Central memory CD8-positive, alpha-beta T cell (primary cell): ENCODE measurements at regions not wholly inside any gene's neighbourhood (a gene's known extent, or its start where the extent isn't known, plus 50 kb on each side); places are given as distances from the start of the nearest gene placed in this dataset.

ENCODE experiments used
- ATAC-seq: fragments of 150-1000 bp; cut with Tn5 transposase; replicated peaks from 2 replicates; pipeline ENCODE4 v1.10.0; 2022; ENCODE audit warnings: mild to moderate bottlenecking, moderate FRiP score, moderate number of reproducible peaks; ENCODE audit not compliant: poor library complexity, severe bottlenecking; ENCODE audit errors: extremely low read depth
- DNase-seq, 2 donors: peaks; one replicate each; pipeline ENCODE4 v3.0.0; 2021; ENCODE audit warnings: low spot score in 2 of 2
- H3K27ac Mint-ChIP-seq: one replicate; pipeline ENCODE4 v1.8.0; 2022; ENCODE audit warnings: low read depth, mild to moderate bottlenecking, moderate library complexity, mixed read lengths
- H3K27me3 Mint-ChIP-seq: one replicate; pipeline ENCODE4 v1.8.0; 2022; ENCODE audit warnings: mixed read lengths
- H3K36me3 Mint-ChIP-seq: one replicate; pipeline ENCODE4 v1.8.0; 2022; ENCODE audit warnings: mild to moderate bottlenecking, moderate library complexity, mixed read lengths; ENCODE audit not compliant: insufficient read depth
- H3K4me1 Mint-ChIP-seq: one replicate; pipeline ENCODE4 v1.8.0; 2022; ENCODE audit warnings: mixed read lengths
- H3K4me3 Mint-ChIP-seq: one replicate; pipeline ENCODE4 v1.8.0; 2022; ENCODE audit warnings: mild to moderate bottlenecking, moderate library complexity, mixed read lengths
- H3K9me3 Mint-ChIP-seq: one replicate; pipeline ENCODE4 v1.8.0; 2022; ENCODE audit warnings: mixed read lengths

GRCh38 chr15:39209548-39210211, 371.2 kb upstream of the THBS1 start:
- Mint-ChIP-seq H3K4me3 (no peak overlapping the region), H3K4me1 (no peaks in the 10 kb centered on the region), H3K27ac (no peak overlapping the region), H3K27me3 (peaks cover 73% of the 10 kb centered on the region), H3K36me3 (no peaks in the 10 kb centered on the region), H3K9me3 (no peaks in the 10 kb centered on the region)
- ATAC-seq: no peak
- DNase-seq: no peak

DNA sequence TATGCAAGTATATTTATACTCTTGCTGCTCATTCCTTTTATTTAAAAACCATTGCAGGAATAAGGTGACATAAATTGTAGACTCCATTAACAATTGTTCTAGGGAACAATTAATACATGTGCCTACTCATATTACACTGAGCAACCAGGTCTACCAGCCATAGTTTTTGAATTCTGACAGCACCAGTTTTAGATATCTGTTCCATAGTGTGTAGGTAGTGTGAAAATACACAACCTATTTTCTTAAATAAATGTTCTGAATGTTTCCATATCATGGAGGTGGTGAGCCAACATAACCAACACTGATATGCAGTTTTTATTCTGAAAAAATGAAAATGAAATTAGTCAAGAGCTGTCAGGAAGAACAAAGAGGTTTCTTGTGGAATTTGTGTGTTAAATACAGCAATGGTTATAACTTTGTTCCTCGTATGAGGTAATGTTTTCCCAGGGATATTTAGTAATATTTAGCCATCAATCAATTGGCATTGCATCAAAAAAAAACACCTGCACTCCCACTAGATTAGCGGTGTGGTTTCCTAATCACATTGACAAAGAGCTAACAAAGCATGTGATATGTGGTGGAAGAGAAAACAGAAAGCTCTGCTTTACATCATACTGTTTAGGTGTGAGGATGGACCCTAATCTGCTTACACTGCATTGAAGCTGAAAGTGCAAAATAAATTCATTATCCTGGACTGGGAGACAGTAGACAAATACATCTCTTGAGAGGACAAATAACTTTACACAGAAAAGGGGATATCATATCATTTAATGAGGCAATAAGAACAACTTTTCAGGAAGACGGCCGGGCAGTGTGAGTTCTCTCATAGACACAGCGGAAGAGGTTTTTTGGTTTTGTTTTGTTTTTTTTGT, 369.5 kb upstream of the THBS1 start:
- Mint-ChIP-seq H3K27me3 (peaks cover 67% of the 10 kb centered on the region), H3K4me3 (no peak overlapping the region), H3K9me3 (no peaks in the 10 kb centered on the region), H3K27ac (no peak overlapping the region), H3K4me1 (no peaks in the 10 kb centered on the region), H3K36me3 (no peaks in the 10 kb centered on the region)
- ATAC-seq (no peak), DNase-seq (no peak)

DNA sequence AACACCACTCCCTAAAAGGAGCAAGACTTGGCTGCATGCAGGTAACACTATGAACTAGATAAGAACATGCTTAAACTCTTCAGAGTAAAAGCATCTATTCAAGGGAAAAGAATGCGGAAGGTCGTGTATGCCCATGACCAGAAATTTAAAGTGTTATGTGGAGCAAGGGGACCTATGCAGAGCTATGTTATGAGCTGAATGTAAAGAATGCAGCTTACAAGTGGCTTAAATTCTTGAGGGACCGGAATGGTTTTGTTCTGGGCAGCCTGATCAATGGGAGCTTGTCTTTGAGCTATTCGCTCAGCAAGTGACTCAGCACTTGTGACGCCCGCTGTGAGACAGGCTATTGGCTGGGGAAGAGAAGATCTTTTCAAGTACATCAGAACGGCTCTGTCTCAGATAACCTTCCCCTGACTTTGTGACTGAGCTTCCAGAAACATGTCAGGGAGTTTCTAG, 367.5 kb upstream of the THBS1 start:
- Mint-ChIP-seq H3K4me1 (no peaks in the 10 kb centered on the region), H3K9me3 (no peaks in the 10 kb centered on the region), H3K4me3 (no peak overlapping the region), H3K27me3 (peaks cover 75% of the 10 kb centered on the region), H3K36me3 (no peaks in the 10 kb centered on the region), H3K27ac (no peak overlapping the region)
- ATAC-seq (no peak), DNase-seq (no peak)

GRCh38 chr15:39215015-39215414, 365.9 kb upstream of the THBS1 start:
- ATAC-seq: no peak
- Mint-ChIP-seq H3K4me1 (no peaks in the 10 kb centered on the region), H3K9me3 (no peaks in the 10 kb centered on the region), H3K4me3 (no peak overlapping the region), H3K27ac (no peak overlapping the region), H3K36me3 (no peaks in the 10 kb centered on the region), H3K27me3 (peaks cover 90% of the 10 kb centered on the region)
- no peak for DNase-seq

DNA sequence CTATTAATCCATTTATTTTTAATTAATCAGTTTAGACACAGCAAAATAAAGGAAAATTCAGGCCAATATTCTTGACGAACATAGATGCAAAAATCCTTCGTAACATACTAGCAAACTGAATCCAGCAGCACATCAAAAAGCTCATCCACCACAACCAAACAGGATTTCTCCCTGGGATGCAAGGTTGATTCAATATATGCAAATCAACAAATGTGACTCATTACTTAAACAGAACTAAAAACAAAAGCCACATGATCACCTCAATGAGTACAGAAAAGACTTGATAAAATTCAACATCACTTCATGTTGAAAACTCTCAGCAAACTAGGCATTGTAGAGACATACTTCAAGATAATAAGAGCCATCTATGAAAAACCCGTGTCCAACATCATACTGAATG, 364.1 kb upstream of the THBS1 start:
- DNase-seq (no peak), ATAC-seq (no peak)
- peaks cover 90% of the 10 kb centered on the region for H3K27me3 Mint-ChIP-seq

DNA sequence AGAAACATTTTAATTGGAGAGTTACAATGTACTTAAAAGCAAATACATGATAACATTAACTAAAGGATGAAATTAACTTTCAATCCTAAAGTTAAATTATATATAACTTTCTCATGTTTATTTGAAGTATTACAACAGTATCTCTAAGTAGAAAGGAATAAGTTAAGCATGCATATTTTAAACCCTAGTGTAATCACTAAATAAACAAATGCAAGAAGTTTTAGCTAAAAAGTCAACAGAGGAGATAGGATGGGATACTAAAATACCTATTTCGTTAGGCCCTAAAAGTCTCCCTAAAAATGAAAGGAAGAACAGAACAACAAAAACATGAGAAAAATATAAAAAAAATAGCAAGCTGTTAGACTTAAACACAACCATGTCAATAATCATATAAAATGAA, 361.3 kb upstream of the THBS1 start:
- ATAC-seq: no peak

More for the DNA sequence above, 364.1 kb upstream of the THBS1 start:
- Mint-ChIP-seq H3K27ac (no peak overlapping the region), H3K4me1 (no peaks in the 10 kb centered on the region), H3K36me3 (no peaks in the 10 kb centered on the region), H3K4me3 (no peak overlapping the region), H3K9me3 (no peaks in the 10 kb centered on the region)

DNA sequence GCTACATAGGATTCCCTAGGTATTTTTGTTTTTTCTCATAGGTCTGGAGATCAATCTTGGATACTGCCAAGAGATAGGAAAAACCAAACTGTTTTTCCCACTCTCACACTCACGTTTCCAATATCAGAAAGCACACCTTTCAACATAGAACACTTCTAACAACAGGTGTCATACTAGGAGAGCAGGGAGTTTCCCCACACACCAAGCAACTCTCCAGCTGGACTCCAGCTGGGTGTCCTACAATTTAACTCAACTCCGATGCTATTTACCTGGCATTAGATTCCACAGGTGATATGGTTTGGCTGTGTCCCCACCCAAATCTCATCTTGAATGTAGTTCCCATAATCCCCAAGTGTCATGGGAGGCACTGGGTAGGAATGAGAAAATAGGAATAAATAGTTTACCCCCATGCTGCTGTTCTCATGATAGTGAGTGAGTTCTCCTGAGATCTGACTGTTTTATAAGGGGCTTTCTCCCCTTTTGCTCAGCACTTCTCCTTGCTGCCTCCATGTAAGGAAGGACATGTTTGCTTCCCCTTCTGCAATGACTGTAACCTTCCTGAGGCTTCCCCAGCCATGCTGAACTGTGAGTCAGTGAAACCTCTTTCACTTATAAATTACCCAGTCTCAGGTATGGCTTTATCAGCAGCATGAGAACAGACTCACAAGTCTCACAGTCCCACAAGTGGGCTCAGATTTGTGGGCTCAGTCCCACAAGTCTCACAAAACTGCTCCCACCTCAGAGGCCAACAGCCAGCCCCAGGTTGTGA, 354.5 kb upstream of the THBS1 start:
- H3K27ac Mint-ChIP-seq: no peak overlapping the region

More for the DNA sequence above, 361.3 kb upstream of the THBS1 start:
- no peaks in the 10 kb centered on the region for H3K9me3 Mint-ChIP-seq
- H3K27me3 Mint-ChIP-seq: peaks cover 65% of the 10 kb centered on the region
- DNase-seq: no peak
- H3K36me3 Mint-ChIP-seq: no peaks in the 10 kb centered on the region
- no peaks in the 10 kb centered on the region for H3K4me1 Mint-ChIP-seq
- no peak overlapping the region for H3K27ac Mint-ChIP-seq
- no peak overlapping the region for H3K4me3 Mint-ChIP-seq

GRCh38 chr15:39227001-39227400, 353.9 kb upstream of the THBS1 start:
- Mint-ChIP-seq H3K27me3 (peaks cover 13% of the 10 kb centered on the region), H3K36me3 (peaks cover 1% of the 10 kb centered on the region), H3K27ac (no peak overlapping the region), H3K4me1 (no peaks in the 10 kb centered on the region), H3K4me3 (no peak overlapping the region), H3K9me3 (no peaks in the 10 kb centered on the region)
- ATAC-seq (no peak), DNase-seq (no peak)

More for the DNA sequence above, 354.5 kb upstream of the THBS1 start:
- H3K4me3 Mint-ChIP-seq: no peak overlapping the region
- no peak for DNase-seq
- H3K4me1 Mint-ChIP-seq: no peaks in the 10 kb centered on the region
- H3K36me3 Mint-ChIP-seq: peaks cover 1% of the 10 kb centered on the region
- ATAC-seq: no peak
- H3K9me3 Mint-ChIP-seq: no peaks in the 10 kb centered on the region
- peaks cover 18% of the 10 kb centered on the region for H3K27me3 Mint-ChIP-seq

GRCh38 chr15:39228889-39229288, 352.0 kb upstream of the THBS1 start:
- Mint-ChIP-seq H3K4me1 (no peaks in the 10 kb centered on the region), H3K9me3 (no peaks in the 10 kb centered on the region), H3K4me3 (no peak overlapping the region), H3K36me3 (peaks cover 1% of the 10 kb centered on the region), H3K27ac (no peak overlapping the region), H3K27me3 (peaks cover 13% of the 10 kb centered on the region)
- DNase-seq: no peak
- ATAC-seq: no peak

DNA sequence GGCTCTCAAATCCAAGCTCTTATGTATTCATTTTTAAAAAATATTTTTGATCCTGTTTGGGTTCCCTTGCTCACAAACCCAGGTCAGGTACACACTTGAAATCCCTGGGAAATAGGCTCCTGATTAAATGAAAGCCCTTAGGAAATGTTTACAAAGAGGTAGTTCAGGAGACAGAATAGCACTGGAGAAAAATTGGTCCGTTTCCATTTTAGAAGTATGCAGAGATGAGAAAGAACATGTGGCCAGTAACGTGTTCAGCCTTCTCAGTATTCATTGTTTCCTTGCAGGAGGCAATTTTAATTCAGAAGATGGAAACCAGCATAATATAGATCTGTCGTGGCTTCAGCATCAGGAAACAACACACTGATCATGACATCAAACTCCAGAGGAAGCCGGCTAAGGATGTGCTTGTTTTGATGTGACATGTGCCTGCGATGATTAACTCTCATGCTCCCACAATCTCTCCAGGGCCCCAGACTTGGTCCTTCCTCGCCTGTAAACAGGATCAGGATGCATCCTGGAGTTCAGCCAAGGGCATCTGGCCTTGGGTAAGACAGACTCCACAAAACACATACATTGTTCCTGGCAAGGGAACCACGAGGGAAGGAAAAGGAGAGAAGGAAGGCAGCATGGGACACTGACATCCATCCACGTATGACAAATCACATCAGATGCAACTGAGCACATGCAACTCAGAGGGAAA, 350.5 kb upstream of the THBS1 start:
- Mint-ChIP-seq H3K27me3 (peaks cover 13% of the 10 kb centered on the region), H3K36me3 (peaks cover 1% of the 10 kb centered on the region), H3K27ac (no peak overlapping the region), H3K9me3 (no peaks in the 10 kb centered on the region), H3K4me1 (no peaks in the 10 kb centered on the region), H3K4me3 (no peak overlapping the region)
- DNase-seq: no peak
- ATAC-seq: no peak

DNA sequence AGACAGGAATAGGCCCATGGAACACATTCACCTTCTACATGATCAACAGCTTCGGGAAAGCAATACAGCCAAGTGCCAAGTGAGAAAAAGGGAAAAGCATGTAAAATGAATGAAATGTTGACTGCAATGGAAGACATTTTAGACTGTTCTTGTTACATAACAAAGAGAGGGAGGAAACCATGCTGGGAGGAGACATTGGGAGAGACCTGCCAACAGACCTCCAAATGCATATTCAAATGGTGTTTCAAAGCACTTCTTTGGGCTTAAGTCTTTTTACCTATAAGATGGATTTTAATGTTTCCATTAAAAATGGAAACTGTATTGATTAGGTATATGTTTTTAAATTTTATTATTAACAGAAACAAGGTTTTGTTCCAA, 350.0 kb upstream of the THBS1 start:
- H3K9me3 Mint-ChIP-seq: no peaks in the 10 kb centered on the region
- peaks cover 14% of the 10 kb centered on the region for H3K27me3 Mint-ChIP-seq
- no peak for DNase-seq
- no peak overlapping the region for H3K27ac Mint-ChIP-seq
- no peaks in the 10 kb centered on the region for H3K4me1 Mint-ChIP-seq
- ATAC-seq: no peak
- no peak overlapping the region for H3K4me3 Mint-ChIP-seq
- H3K36me3 Mint-ChIP-seq: peaks cover 1% of the 10 kb centered on the region

DNA sequence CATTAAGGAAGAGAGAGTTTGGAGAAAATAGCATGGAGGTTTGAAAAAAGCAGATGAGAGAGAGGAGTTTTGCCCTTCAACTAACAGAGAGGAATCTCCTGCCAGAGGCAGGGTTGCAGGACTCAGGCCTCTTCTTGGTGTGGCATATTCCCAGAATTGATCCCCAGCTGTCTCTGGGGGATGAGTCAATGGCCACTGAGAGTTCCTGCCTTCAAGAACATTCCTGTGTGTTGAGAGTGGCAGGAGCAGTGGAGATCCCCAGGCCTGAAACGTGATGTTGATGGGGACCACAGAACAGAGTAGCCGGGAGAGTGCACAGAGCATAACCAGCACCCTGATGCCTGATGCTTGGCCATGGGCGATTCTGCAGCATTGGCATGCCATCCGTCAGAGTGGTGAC, 348.4 kb upstream of the THBS1 start:
- ATAC-seq (no peak), DNase-seq (no peak)
- Mint-ChIP-seq H3K4me3 (no peak overlapping the region), H3K36me3 (no peaks in the 10 kb centered on the region), H3K27me3 (peaks cover 11% of the 10 kb centered on the region), H3K27ac (no peak overlapping the region), H3K4me1 (no peaks in the 10 kb centered on the region), H3K9me3 (no peaks in the 10 kb centered on the region)
